Panc1 (cell line): ENCODE measurements at regions not wholly inside any gene's neighbourhood (a gene's known extent, or its start where the extent isn't known, plus 50 kb on each side); places are given as distances from the start of the nearest gene placed in this dataset.

Source experiments
- POLR2AphosphoS5 ChIP-seq: IDR thresholded peaks from 2 replicates; pipeline ENCODE4 v1.6.1; 2012; ENCODE audit warnings: mild to moderate bottlenecking, low read depth, low read length, moderate library complexity
- TCF7L2 ChIP-seq: IDR thresholded peaks from 2 replicates; pipeline ENCODE4 v1.6.1; 2011; ENCODE audit warnings: mild to moderate bottlenecking, low read depth, low read length, inconsistent platforms
- TF ChIP-seq, protein P1 (sequence below): fragments of 450-650 bp; IDR thresholded peaks from 2 replicates; pipeline ENCODE4 v1.5.1; 2017; ENCODE audit warnings: mild to moderate bottlenecking

GRCh38 chr10:131772441-131772840 lies 128.4 kb upstream of the PPP2R2D start:
- TF ChIP-seq, protein P1, sequence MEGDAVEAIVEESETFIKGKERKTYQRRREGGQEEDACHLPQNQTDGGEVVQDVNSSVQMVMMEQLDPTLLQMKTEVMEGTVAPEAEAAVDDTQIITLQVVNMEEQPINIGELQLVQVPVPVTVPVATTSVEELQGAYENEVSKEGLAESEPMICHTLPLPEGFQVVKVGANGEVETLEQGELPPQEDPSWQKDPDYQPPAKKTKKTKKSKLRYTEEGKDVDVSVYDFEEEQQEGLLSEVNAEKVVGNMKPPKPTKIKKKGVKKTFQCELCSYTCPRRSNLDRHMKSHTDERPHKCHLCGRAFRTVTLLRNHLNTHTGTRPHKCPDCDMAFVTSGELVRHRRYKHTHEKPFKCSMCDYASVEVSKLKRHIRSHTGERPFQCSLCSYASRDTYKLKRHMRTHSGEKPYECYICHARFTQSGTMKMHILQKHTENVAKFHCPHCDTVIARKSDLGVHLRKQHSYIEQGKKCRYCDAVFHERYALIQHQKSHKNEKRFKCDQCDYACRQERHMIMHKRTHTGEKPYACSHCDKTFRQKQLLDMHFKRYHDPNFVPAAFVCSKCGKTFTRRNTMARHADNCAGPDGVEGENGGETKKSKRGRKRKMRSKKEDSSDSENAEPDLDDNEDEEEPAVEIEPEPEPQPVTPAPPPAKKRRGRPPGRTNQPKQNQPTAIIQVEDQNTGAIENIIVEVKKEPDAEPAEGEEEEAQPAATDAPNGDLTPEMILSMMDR = no peak
- TF ChIP-seq POLR2AphosphoS5 (no peak), TCF7L2 (no peak)
